Neural progenitor cell (in vitro differentiated cells): ENCODE measurements at regions not wholly inside any gene's neighbourhood (a gene's known extent, or its start where the extent isn't known, plus 50 kb on each side); places are given as distances from the start of the nearest gene placed in this dataset.
"Not testable (repeated sequence)": the region's sequence is repeated elsewhere in the genome, so short reads cannot be mapped to it uniquely, and the experiment has no call there.

Source experiments
- DNase-seq: peaks from one replicate; pipeline ENCODE4 v3.0.0-alpha.2; 2016; ENCODE audit warnings: low spot score
- H2AFZ ChIP-seq: fragments of 200-600 bp; sonication (generic); replicated peaks from 2 replicates; pipeline ENCODE4 v1.6.1; 2016; ENCODE audit warnings: antibody characterized with exemption
- H3F3A ChIP-seq: fragments of 200-600 bp; sonication (generic); 2 replicates; pipeline ENCODE4 v1.6.1; 2016; ENCODE audit warnings: antibody characterized with exemption, low read depth
- H3K27ac ChIP-seq: fragments of 200-600 bp; sonication (generic); 2 replicates; pipeline ENCODE4 v1.5.1; 2016; ENCODE audit warnings: mild to moderate bottlenecking
- H3K27me3 ChIP-seq: fragments of 200-600 bp; sonication (generic); 2 replicates; pipeline ENCODE4 v1.6.1; 2016; ENCODE audit warnings: mild to moderate bottlenecking, moderate library complexity
- H3K36me3 ChIP-seq: fragments of 200-600 bp; sonication (generic); 2 replicates; pipeline ENCODE4 v1.5.1; 2016
- H3K4me1 ChIP-seq: fragments of 200-600 bp; sonication (generic); 2 replicates; pipeline ENCODE4 v1.6.1; 2016; ENCODE audit warnings: mixed run types
- H3K4me2 ChIP-seq: fragments of 200-600 bp; sonication (generic); 2 replicates; pipeline ENCODE4 v1.6.1; 2016
- H3K4me3 ChIP-seq: fragments of 200-600 bp; sonication (generic); 2 replicates; pipeline ENCODE4 v1.5.1; 2016
- H3K79me2 ChIP-seq: fragments of 200-600 bp; sonication (generic); 2 replicates; pipeline ENCODE4 v1.6.1; 2016; ENCODE audit warnings: low read depth
- H3K9ac ChIP-seq: fragments of 200-600 bp; sonication (generic); 2 replicates; pipeline ENCODE4 v1.6.1; 2016
- H3K9me3 ChIP-seq: fragments of 200-600 bp; sonication (generic); 2 replicates; pipeline ENCODE4 v1.5.1; 2016; ENCODE audit warnings: low read depth
- H4K20me1 ChIP-seq: fragments of 200-600 bp; sonication (generic); 2 replicates; pipeline ENCODE4 v1.6.1; 2016; ENCODE audit warnings: low read depth
- H3K27ac Mint-ChIP-seq: 3 replicates; pipeline ENCODE4 v1.8.0; 2021; ENCODE audit warnings: mixed read lengths
- H3K27me3 Mint-ChIP-seq: 2 replicates; pipeline ENCODE4 v1.8.0; 2022; ENCODE audit warnings: low read depth, mild to moderate bottlenecking, inconsistent platforms, moderate library complexity, mixed read lengths; ENCODE audit not compliant: insufficient read depth
- H3K36me3 Mint-ChIP-seq: 3 replicates; pipeline ENCODE4 v1.8.0; 2021; ENCODE audit warnings: mixed read lengths
- H3K4me1 Mint-ChIP-seq: 3 replicates; pipeline ENCODE4 v1.8.0; 2021; ENCODE audit warnings: mixed read lengths
- H3K4me3 Mint-ChIP-seq: 3 replicates; pipeline ENCODE4 v1.8.0; 2021; ENCODE audit warnings: mild to moderate bottlenecking, moderate library complexity, mixed read lengths
- H3K9me3 Mint-ChIP-seq: 3 replicates; pipeline ENCODE4 v1.8.0; 2020; ENCODE audit warnings: mixed read lengths
- CTCF ChIP-seq: fragments of 200-600 bp; sonication (generic); IDR thresholded peaks from 2 replicates; pipeline ENCODE4 v1.5.1; 2017; ENCODE audit warnings: antibody characterized with exemption, mild to moderate bottlenecking
- EZH2 ChIP-seq: fragments of 200-600 bp; sonication (generic); IDR thresholded peaks from 2 replicates; pipeline ENCODE4 v1.6.1; 2017; ENCODE audit warnings: antibody characterized with exemption, mild to moderate bottlenecking, moderate library complexity
- EZH2phosphoT487 ChIP-seq: fragments of 200-600 bp; sonication (generic); IDR thresholded peaks from 2 replicates; pipeline ENCODE4 v1.6.1; 2017; ENCODE audit warnings: antibody characterized with exemption

GRCh38 chr1:219708919-219709543 lies 96.1 kb upstream of the ZC3H11B start:
- Histone ChIP-seq H3K4me1 (peaks cover 7% of the 10 kb centered on the region), H3K79me2 (no peaks in the 10 kb centered on the region), H3K9ac (no peak overlapping the region), H2AFZ (no peak overlapping the region), H3K36me3 (no peaks in the 10 kb centered on the region), H3K4me3 (no peak overlapping the region), H3K4me2 (no peak overlapping the region), H3F3A (no peaks in the 10 kb centered on the region), H3K9me3 (no peaks in the 10 kb centered on the region), H3K27ac (no peak overlapping the region), H3K27me3 (no peaks in the 10 kb centered on the region), H4K20me1 (no peaks in the 10 kb centered on the region)
- Mint-ChIP-seq H3K27me3 (no peaks in the 10 kb centered on the region), H3K27ac (no peak overlapping the region), H3K9me3 (peaks cover 10% of the 10 kb centered on the region), H3K4me3 (no peak overlapping the region), H3K4me1 (peaks cover 10% of the 10 kb centered on the region), H3K36me3 (no peaks in the 10 kb centered on the region)
- DNase-seq = no peak
- TF ChIP-seq CTCF = no peak
- TF ChIP-seq EZH2 = no peak
- TF ChIP-seq EZH2phosphoT487 = no peak

GRCh38 chr1:219707885-219708284 lies 95.0 kb upstream of the ZC3H11B start:
- not testable (repeated sequence) for H3F3A ChIP-seq, H3K4me3 Mint-ChIP-seq, H3K36me3 Mint-ChIP-seq, H3K4me1 Mint-ChIP-seq, H3K27ac ChIP-seq, H4K20me1 ChIP-seq, H3K4me3 ChIP-seq, H3K27me3 Mint-ChIP-seq, DNase-seq, H3K36me3 ChIP-seq, H2AFZ ChIP-seq, H3K9me3 ChIP-seq, H3K27ac Mint-ChIP-seq, H3K4me1 ChIP-seq, H3K27me3 ChIP-seq, H3K9ac ChIP-seq, H3K4me2 ChIP-seq, H3K79me2 ChIP-seq
- H3K9me3 Mint-ChIP-seq = peaks cover 10% of the 10 kb centered on the region

- not testable (repeated sequence) for H3K27me3 Mint-ChIP-seq
Observed at GRCh38 chr1:219704331-219704730, 91.4 kb upstream of the ZC3H11B start.

GRCh38 chr1:219703368-219703639 lies 90.4 kb upstream of the ZC3H11B start:
- H3K27me3 Mint-ChIP-seq = no peaks in the 10 kb centered on the region
- no peak overlapping the region for H3K27ac ChIP-seq
- H3K27me3 ChIP-seq = no peaks in the 10 kb centered on the region
- no peak overlapping the region for H3K27ac Mint-ChIP-seq
- H3K4me2 ChIP-seq = no peak overlapping the region
- no peaks in the 10 kb centered on the region for H3K9me3 ChIP-seq
- H3K9me3 Mint-ChIP-seq = peaks cover 2% of the 10 kb centered on the region
- no peaks in the 10 kb centered on the region for H3K36me3 ChIP-seq
- H3K4me1 Mint-ChIP-seq = no peaks in the 10 kb centered on the region
- H3K4me3 ChIP-seq = no peak overlapping the region
- no peaks in the 10 kb centered on the region for H3K4me1 ChIP-seq
- no peak overlapping the region for H3K4me3 Mint-ChIP-seq
- no peak overlapping the region for H2AFZ ChIP-seq
- H3K9ac ChIP-seq = no peak overlapping the region
- H3F3A ChIP-seq = no peaks in the 10 kb centered on the region
- H3K79me2 ChIP-seq = no peaks in the 10 kb centered on the region
- TF ChIP-seq CTCF (no peak), EZH2 (no peak), EZH2phosphoT487 (no peak)
- no peaks in the 10 kb centered on the region for H3K36me3 Mint-ChIP-seq
- H4K20me1 ChIP-seq = no peaks in the 10 kb centered on the region
- no peak for DNase-seq

More at GRCh38 chr1:219704331-219704730, 91.4 kb upstream of the ZC3H11B start:
- H3K27ac ChIP-seq, H3K9me3 ChIP-seq, H3K4me1 Mint-ChIP-seq, H3K4me2 ChIP-seq, H4K20me1 ChIP-seq, H2AFZ ChIP-seq, H3K27ac Mint-ChIP-seq, H3K36me3 Mint-ChIP-seq, H3K27me3 ChIP-seq, H3K9ac ChIP-seq, H3K36me3 ChIP-seq, H3K4me3 ChIP-seq, H3K4me1 ChIP-seq, H3K79me2 ChIP-seq, H3K9me3 Mint-ChIP-seq, H3F3A ChIP-seq, H3K4me3 Mint-ChIP-seq, DNase-seq: not testable (repeated sequence)
